NCI-H82 treated with DMSO at 0.1 percent for 48 hours (cell line): ENCODE measurements at regions not wholly inside any gene's neighbourhood (a gene's known extent, or its start where the extent isn't known, plus 50 kb on each side); places are given as distances from the start of the nearest gene placed in this dataset.

Experiments
- DNase-seq: peaks from one replicate; lab custom pipeline; 2025; ENCODE audit not compliant: unreplicated experiment; lab: John Stamatoyannopoulos, UW

DNA sequence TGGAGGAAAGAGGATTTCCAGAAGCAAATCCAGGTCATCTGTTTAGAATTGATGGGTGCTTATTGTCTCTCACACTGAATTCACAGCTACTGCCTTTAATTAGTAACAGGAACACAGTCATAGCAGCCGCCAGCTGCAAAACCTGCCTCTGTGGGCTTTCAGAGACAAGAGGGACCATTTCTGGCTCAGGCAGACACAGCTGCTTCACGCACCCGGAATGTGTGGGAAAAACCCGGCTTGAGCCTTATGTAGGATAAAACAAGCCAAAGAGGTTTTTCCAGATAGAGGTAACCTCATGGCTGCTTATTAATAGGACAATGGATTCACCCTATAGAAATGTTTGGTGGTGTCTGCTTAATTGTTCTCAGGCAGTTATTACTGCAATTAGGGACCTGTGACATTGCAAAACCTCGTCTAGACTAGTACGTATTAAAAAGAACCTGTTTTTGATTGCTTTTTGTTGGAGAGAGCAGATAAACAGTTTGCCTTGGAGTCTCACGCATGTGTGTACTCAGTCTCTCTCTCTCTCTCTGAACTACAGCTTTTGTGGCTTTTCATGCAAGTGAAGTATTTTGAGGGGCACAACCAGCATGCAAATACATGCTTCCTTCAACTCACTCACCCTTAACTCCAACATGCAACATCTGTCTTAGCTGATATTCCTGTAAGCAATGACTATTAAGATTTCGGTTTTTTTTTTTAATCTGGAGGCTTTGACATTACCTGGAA, 302.7 kb downstream of the PLK2 start:
- peak; percentile 41 for DNase-seq

DNA sequence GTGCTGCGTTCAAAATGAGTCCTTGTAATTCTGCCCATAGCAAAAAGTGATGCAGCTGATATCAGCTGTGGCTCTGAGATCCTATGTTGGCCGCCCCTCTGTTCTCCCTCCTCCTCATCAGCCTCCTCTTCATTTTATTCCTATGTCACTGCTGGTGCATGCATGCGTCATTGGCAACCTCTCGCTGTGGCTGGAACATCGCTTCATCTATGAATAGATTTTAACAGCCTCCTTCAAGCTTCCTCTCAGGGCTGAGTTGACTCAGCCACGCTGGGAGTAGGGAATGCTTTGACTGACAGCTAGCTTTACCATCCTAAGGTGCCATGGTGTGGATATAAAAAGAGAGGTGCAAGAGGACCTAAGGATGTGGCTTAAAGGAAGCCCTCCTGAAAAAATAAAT, 303.5 kb downstream of the PLK2 start:
- DNase-seq: no peak

DNA sequence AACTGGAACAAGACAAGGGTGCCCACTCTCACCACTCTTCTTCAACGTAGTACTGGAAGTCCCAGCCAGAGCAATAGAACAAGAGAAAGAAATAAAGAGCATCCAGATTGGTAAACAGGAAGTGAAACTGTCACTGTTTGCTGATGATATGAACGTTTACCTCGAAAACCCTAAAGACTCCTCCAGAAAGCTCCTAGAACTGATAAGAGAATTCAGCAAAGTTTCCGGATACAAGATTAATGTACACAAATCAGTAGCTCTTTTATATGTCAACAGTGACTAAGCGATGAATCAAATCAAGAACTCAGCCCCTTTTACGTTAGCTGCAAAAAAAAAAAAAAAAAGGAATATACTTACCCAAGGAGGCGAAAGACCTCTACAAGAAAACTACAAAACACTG, 306.6 kb downstream of the PLK2 start:
- DNase-seq: no peak

DNA sequence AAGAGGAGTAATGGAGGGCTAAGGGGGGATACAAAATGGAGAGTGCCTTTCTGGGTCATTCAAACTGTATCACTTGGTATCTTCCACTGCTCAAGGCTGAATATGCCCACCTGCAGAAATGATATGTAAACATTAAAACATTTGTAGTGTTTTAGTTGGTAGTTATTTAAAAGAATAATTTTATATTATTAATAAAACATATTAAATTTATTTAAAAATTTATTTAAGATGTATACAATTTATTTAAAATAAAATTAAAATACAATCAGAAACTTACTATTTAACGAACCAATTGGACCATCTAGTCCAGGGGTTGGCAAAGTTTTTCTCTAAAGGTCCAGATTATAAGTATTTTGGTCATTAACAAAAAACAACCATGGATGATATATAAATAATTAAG, 308.5 kb downstream of the PLK2 start:
- DNase-seq: no peak

DNA sequence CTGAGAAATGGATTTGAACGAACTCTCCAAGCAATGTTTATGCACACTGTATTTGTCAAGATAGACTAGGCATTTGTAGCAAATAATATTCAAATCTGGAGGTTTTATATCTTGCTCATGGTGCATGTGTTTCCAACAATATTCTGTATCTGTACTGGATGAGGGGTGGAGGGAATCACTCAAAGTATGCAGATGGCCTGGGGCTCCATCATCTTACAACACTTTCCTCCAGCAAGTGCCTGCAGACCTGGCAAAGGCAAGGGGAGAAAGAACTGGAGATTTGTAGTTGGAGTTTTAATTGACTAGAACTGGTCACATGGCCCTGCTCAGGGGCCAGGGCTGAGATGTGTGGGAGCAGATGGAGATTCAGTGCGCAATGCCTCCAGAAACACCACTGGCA, 309.0 kb downstream of the PLK2 start:
- no peak for DNase-seq

DNA sequence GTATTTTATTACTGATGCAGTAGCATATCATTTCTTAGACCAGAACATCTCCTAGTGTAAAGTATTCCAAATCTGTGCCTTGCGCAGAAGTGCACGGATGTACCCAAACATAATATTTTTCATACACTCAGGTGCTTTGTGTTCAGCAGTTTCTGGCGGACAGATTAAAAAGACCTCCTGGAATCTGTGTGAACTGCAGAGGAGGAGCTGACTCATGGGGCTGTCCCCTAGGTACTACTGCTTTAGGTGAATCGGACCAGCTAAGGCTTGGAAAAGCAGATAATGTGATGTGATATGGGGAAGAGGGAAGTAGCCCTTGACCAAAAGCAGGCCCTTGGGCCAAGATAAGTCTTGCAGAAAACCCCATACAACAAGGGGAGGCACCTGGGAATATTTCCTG, 310.1 kb downstream of the PLK2 start:
- no peak for DNase-seq

DNA sequence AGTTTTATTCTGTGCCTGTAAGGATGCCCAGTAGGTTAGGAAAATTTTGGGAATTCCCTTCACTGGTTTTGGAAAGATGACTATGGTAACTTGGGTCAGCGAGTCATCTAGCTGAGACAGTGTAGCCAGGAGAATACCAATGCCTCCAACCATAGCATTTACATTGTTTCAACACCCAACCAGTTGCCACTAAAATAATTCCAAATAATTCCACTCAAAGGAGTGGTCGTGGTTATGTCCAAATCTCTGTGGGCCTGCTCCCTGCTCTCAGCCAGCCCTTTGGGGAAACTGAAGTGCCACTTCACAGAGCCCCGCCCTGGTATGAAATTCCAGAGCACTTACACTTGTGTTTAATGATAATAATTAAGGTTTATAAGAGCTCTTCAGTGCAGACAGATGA, 310.5 kb downstream of the PLK2 start:
- DNase-seq: no peak

DNA sequence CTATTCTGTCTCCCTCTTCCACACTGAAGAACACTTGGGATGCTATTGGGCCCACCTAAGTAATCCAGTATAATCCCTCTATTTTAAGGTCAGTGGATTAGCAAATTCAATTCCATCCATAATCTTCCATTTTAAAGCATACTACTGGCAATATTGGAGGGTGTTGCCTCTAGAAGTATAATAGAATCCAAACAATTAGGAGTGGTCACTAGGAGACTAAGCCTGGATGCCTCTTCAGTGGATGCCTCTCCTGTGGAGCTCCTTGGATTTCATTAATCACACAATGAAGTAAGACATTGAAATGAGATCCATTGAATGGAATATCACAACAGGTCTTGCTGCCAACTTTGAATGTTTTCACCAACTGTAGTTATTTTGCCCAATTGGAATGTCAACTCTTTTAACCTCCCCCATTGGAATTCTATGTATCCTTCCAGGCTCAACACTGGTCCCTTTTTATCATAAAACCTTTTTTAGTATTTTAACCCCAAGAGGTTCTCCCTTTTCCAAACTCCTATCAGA, 311.6 kb downstream of the PLK2 start:
- DNase-seq: no peak

DNA sequence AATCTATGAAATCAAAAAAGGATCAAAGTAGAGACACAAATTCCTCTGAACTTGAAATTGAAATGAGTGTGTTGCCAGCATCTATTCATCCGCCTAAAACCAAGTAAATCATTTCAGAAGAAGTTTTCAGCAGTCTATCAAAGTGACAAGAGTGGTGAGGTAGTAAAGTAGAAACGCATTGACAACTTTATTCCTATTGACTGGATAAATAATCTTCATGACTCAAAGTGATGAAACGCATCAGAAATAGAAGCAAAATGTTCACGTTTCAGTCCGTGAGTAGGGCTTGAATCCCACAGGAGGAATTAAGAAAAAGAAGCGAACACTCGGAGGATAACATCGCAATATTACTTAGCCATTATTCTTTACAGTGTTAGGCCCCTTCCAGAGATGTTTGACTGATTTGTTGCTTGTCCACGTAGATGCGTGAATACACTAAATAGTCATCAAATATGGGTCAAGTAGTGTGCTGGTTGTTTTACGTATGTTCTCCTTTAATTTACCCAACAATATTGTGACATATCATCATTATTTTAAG, 314.4 kb downstream of the PLK2 start:
- no peak for DNase-seq

DNA sequence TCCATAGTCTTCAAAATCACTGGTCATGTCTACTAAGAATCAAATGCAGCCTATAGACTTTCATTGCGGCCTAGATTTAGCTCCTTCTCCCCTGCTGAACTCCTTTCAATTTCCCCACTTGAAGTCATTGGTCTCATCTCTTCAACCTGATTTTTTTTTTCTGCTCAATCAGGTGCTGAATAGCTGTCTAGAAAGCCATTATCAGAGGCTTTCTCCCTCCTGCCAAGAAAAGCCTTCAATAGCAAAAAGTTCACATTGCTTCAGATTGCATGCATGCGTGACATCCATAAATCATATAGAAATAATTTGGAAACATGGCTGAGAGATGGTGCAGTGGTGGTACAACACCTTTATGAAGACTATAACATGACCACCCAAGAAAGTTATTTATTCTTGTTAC, 316.2 kb downstream of the PLK2 start:
- no peak for DNase-seq

DNA sequence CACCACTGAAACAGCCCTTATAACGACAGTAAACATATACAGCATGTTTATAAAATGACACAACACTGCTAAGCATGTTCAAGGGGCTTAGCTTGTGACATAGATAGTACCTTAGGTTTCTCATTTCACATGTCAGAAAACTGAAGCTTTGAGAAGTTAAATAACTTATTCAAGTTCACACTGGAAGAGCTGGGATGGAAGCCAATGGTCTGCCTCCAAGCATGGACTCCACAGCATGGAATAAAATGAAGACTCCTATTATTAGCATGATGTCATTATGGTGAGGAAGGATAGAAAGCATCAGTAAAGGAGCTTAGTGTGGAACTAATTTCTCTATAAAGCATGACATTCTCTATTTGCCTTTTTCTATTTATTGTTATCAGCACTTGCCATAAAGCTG, 316.7 kb downstream of the PLK2 start:
- no peak for DNase-seq

DNA sequence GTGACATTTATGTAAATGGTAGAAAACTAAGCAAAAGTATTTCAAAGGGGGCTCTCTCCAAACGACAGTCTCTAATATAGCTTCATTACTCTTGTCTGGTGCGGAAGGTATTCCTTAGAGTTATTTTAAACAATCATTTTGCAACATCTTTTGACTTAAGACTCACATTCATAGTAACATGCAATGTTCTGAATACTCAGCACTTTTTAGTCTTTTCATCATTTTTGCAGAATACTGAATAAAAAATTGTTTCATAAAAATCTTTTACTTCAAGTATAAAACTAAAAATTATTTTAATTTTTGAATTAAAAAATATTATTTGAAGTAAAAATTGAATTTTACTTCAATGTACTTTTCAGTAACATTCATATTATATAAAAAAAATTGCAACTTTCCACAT, 321.1 kb downstream of the PLK2 start:
- no peak for DNase-seq

DNA sequence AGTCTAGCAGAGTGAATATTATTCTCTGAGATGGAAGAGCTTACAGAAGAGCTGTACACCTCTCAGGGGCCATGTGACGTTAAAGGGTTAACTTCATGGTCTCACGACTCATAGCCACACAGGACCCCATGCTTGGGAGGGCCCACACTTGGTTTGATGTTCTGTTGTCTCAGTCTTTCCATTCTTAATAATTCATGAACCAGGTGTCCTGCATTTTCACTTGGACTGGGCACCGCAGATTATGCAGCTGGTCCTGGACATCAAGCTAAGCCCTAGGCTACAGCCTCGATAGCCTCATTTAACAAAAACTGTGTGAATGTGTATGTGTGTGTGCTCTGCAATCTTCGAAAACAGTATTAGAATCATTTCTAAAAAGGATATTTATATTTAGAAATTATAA, 323.5 kb downstream of the PLK2 start:
- no peak for DNase-seq

DNA sequence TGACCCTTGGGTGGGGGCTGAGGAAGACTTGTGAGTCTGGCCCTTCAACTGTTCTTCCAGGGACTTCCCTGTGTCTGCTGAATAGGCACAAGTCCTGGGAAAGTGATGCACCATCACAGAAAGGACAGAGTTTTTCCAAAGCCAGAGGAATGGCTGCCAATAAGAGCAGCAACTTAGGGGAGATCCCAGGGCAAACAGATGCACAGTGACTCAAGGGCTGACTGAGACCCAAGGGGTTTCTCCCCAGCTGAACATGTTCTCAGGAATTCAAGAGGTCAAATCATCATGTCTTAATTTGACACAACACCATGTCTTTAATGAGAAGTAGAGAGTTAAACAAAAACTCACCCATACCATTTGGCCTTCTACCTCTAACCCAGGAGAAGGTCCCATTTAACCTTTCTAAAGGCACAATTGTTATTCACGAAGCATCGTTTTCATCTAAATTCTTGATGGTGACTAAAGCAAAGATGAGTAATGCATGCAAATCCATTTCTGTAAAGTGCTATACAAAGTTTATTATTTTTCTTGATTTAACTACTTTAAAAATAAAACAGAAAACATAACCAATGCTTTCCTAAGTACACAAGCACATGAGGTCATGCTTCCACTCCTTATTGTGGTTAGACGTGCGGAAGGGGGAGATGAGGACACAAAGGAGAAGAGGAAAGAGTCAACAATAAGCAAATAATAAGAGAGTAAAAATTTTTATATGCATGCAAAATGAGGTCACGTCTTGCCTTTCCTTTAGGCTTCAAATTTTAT, 324.1 kb downstream of the PLK2 start:
- no peak for DNase-seq

DNA sequence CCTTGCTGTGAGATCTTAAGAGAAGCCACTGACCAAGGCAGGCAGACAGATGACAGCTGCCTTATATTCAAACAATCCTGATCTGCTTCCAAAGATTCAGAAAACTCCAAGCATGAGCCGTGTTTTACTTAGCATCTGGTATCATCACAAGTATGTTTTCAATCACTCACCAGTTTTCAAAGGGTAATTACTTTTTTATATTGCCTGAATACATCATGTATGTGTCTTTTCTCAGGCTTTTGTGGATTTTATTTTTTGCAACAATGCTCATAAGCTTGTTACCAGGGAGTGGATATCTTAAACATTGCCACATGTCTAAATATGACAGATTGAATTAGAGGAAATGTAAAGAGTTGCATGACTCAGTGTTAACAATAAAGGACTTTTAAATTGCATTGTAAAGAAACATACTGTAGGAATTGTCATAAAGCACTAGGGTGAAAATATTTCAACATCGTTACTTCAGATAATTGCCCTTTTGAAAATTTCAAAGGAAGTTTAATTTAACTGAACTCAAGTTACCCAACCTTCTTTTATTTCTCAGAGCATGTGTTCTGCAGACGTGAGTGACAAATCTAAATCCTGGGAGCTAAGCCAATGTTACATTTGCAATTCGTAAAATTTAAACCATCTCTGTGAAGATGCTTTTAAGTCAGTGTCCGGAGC, 326.1 kb downstream of the PLK2 start:
- no peak for DNase-seq

DNA sequence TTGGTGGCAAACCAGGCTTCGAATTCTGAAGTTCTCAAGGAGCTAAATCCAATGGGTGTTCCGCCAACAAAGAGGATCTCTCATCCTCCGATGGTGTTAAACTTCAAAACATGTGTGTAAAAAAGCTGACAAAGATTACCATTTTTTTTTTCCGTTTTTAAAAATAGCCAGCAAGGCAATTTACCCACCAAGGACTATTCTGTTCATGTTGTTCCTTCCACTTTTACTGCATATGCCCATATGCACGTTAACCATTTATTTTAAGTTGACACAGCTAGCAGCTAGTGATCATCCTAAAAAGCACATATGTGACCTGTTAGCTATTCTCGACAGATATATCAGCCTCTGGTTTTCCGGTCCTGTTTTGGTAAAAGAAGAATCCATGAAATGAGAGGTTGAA, 326.7 kb downstream of the PLK2 start:
- no peak for DNase-seq

DNA sequence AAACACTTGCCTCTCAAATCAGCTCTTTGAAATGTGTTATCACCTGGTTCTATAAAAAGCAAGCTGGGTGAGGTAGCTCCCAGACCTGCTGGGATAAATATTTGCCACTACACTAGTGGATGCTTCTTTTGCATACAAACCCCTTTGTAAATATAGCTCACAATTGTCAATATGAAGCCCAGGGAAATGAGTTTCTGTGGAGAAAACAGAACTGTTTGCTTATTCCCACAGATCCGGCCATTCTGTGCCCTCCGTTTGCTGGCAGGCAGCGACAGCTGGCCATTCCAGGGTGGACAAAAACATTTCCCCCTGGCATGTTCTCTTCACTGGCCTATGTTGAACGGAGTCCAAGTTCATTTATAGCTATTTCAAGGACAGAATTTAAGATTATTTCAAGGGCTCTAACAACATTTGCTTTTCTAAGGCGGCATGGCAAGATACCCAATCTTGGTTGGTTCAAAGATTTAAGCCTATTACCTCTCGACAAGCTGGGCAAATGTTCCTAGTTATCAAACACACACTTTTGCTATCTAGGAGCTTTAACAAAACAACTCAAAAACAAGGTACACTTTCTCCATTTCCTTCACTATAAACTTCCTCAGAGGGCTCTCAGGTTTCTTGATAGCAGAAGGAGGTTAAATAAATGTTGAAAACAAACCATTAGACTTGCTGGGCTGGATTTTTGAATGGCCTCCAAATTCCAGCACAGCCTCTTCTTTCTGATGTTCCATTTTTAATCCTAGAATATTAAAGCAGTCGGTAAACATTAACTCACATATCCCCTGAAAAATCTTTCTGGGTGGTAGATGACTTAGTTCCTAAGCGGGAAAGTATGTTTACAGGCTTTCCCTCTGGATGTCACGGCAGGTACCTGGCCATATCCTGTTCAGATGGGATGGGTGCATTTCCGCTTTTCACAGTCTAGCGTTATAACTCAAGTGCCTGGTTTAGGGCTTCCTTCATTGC, 332.3 kb downstream of the PLK2 start:
- DNase-seq: no peak

DNA sequence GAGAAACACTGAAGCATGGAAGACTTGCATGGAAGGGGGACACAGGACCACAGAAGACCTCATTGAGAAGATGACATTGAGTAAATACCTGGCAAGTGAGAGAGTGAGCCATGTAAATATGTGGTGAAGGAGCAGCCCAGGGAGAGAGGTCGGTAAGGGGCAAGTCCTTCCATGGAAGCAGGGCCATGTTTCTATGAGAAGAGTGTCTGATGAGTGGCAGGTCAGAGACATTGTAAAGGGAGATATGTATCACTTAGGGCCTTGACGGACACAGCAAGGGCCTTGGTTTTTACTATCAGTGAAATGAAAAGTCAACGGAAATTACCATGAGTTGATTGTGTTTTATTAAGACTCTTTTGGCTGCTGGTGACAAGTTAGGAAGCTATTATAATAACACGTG, 336.4 kb downstream of the PLK2 start:
- no peak for DNase-seq

DNA sequence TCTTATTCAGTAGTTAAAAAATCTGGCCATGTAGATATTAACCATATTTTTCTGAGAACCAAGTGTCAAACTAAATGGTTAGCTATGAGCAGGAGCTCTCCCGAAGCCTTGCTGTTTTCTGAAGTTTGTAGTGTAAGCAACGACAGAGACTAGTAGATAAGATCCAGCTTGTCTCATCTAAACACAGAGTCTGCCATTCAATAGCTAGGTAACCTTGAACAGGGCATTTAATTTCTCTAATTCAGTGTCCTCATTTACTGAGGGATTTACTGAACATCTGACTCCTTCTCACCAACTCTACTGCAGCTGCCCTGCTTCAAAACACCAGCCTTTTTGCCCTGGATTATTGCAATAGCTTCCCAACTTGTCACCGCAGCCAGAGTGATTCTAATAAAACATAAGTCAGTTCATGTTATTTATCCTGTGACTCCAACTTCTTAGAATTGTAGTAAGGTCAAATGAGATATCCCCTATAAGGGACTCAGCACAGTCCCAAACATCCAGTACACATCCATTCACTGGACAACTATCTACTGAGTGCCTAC, 337.0 kb downstream of the PLK2 start:
- DNase-seq: no peak

DNA sequence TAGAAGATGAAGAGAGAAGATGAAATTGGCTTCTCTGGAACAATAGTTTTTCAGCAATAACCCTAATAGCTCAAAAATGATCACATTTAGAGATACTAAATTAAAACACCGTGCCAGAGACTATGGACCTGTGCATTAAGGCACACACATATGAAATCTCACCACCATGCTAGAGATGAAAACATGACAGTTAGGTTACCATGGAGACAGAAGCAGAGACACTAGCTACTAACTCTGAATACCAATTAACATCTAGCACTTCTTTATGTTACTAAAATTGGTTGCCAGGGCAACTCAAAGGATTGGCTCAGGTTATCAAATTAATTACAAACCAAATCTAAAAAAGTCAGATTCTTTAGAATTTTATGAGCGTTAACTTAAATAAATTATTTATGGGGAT, 337.7 kb downstream of the PLK2 start:
- DNase-seq: no peak
